IgD-negative memory B cell (primary cell): ENCODE measurements at regions not wholly inside any gene's neighbourhood (a gene's known extent, or its start where the extent isn't known, plus 50 kb on each side); places are given as distances from the start of the nearest gene placed in this dataset.
A peak's percentile ranks its signal among the peaks of the same experiment; 100 is the strongest.
"Not testable (repeated sequence)": the region's sequence is repeated elsewhere in the genome, so short reads cannot be mapped to it uniquely, and the experiment has no call there.

ENCODE experiments used
- H3K27ac Mint-ChIP-seq, 3 donors: one replicate each; pipeline ENCODE4 v1.8.0; 2020 to 2022; ENCODE audit warnings: mild to moderate bottlenecking in 3 of 3, mixed read lengths in 3 of 3, moderate library complexity in 1 of 3
- H3K27me3 Mint-ChIP-seq: one replicate; pipeline ENCODE4 v1.8.0; 2021; ENCODE audit warnings: mixed read lengths
- H3K36me3 Mint-ChIP-seq: one replicate; pipeline ENCODE4 v1.8.0; 2020; ENCODE audit warnings: mild to moderate bottlenecking, mixed read lengths
- H3K4me1 Mint-ChIP-seq, 3 donors: one replicate each; pipeline ENCODE4 v1.8.0; 2020 to 2022; ENCODE audit warnings: mixed read lengths in 3 of 3, mild to moderate bottlenecking in 1 of 3
- H3K4me3 Mint-ChIP-seq, 4 donors: one replicate each; pipeline ENCODE4 v1.8.0; 2020 to 2022; ENCODE audit warnings: mild to moderate bottlenecking in 4 of 4, mixed read lengths in 4 of 4, moderate library complexity in 3 of 4
- H3K9me3 Mint-ChIP-seq, 3 donors: one replicate each; pipeline ENCODE4 v1.8.0; 2020 to 2021; ENCODE audit warnings: mixed read lengths in 3 of 3, mild to moderate bottlenecking in 1 of 3

DNA sequence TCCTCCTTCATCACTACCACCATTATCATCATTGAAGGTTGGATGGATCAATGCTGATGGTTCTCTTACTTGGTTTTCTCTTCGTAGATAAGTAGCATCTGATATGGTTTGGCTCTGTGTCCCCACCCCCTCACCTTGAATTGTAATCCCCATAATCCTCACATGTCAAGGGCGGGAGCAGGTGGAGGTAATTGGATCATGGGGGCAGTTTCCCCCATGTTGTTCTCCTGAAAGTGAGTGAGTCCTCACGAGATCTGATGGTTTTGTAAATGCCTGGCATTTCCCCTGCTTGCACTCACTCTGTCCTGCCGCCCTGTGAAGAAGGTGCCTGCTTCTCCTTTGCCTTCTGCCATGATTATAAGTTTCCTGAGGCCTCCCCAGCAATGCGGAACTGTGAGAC lies 172.4 kb upstream of the PWP1 start:
- Mint-ChIP-seq H3K36me3 (peaks cover 2% of the 10 kb centered on the region), H3K27me3 (peaks cover 3% of the 10 kb centered on the region), H3K9me3 (no peaks in the 10 kb centered on the region), H3K4me3 (no peak overlapping the region), H3K27ac (no peak overlapping the region), H3K4me1 (peaks cover 0 to 6% (median 0%) of the 10 kb centered on the region in 3 donors)

DNA sequence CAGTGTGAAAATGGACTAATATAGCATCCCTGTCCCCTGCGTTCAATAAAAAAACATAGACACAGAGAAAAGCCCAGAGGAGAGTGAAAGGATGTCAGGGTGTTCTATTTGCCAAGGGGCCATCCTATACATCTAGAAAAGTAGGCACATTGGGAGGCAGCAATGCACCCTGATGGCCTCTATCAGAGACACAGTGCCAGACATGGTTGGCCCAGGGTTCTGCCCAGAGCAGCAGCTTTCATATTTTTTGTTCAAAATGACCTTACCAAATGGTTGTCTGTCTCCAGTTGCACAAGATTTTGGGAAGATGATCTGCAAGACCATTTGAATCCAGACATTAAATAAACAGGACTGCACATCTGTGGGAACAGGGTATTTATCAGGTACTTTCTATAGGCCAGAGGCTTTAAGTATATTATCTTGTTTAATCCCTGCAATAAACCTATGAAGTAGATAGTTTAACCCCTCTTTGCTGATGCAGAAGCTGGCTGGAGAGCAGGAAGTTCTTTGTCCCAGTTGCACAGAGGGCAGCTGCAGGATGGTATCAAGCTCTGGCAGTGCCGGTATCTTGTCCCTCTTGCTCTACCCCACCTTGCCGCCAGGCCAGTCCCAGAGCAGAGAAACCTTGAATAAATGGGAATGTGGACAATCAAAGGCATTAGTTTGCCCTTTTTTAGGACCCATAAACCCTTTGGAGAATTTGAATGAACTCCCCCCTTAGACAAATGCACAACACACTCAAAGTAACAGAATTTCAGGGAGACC lies 171.8 kb upstream of the PWP1 start:
- Mint-ChIP-seq H3K27ac (no peak overlapping the region), H3K27me3 (peaks cover 3% of the 10 kb centered on the region), H3K4me1 (peaks cover 0 to 6% (median 0%) of the 10 kb centered on the region in 3 donors), H3K36me3 (peaks cover 2% of the 10 kb centered on the region), H3K4me3 (no peak overlapping the region), H3K9me3 (no peaks in the 10 kb centered on the region)

DNA sequence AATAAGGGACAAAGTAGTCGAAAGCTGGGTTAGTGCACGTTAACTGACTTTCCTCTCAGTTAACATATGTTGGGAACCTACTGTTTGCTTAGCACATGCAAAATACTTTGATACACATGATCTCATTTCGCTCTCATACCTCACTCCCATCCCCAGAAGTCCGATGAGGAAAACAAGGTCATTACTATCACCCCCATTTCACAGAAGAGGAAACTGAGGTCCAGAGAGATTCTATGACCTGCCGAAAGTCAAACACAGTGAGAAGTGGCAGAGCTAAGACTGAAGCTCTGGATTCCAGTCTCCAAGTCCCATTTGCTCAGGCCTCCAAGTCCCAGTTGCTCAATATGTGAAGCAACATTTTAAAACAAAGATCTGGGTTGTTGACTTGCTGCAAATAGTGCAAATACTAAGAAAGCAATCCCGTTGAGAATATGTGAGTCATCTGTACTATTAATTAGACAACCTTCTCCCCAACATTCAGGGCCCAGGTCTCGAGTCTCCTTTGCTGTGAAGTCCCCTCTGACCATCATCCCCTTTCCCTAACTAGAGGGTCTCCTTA lies 170.6 kb upstream of the PWP1 start:
- Mint-ChIP-seq H3K4me3 (no peak overlapping the region), H3K27ac (no peak overlapping the region), H3K4me1 (peaks cover 0 to 6% (median 0%) of the 10 kb centered on the region in 3 donors), H3K27me3 (peaks cover 3% of the 10 kb centered on the region), H3K36me3 (no peaks in the 10 kb centered on the region), H3K9me3 (peaks cover 0 to 2% (median 0%) of the 10 kb centered on the region in 3 donors)

DNA sequence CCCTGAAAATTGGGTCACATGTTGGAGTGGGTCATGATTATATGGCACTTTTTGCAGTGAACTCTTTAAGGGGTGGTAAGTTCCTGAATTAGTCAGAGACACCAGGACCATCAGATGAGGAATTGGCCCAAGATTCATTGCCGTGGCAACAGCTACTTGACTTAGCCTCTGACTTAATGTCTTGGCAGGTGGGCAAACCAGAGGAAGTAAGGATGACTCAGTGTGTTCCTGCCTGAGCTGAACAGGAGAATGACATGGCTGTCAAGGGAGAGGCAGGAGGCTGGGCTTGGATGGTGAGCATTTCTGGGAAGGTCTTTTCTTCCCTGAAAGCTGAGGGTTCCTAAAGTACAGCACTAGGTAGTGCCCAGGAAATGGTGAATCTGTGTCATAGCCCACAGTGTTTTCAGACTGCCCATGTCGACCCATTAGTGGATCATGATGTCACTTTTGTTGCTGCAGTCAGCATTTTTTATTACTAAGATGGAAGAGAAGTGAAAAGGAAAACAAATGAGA lies 170.1 kb upstream of the PWP1 start:
- no peak overlapping the region for H3K4me3 Mint-ChIP-seq
- H3K4me1 Mint-ChIP-seq = peaks cover 0 to 6% (median 0%) of the 10 kb centered on the region in 3 donors
- peaks cover 0 to 2% (median 0%) of the 10 kb centered on the region in 3 donors for H3K9me3 Mint-ChIP-seq
- H3K36me3 Mint-ChIP-seq = no peaks in the 10 kb centered on the region
- peaks cover 3% of the 10 kb centered on the region for H3K27me3 Mint-ChIP-seq
- H3K27ac Mint-ChIP-seq = no peak overlapping the region

DNA sequence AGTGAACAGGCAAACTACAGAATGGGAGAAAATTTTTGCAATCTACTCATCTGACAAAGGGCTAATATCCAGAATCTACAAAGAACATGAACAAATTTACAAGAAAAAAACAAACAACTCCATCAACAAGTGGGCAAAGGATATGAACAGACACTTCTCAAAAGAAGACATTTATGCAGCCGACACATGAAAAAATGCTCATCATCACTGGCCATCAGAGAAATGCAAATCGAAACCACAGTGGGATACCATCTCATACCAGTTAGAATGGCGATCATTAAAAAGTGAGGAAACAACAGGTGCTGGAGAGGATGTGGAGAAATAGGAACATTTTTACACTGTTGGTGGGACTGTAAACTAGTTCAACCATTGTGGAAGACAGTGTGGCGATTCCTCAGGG lies 167.8 kb upstream of the PWP1 start:
- H3K36me3 Mint-ChIP-seq, H3K4me1 Mint-ChIP-seq, H3K27me3 Mint-ChIP-seq, H3K4me3 Mint-ChIP-seq, H3K27ac Mint-ChIP-seq, H3K9me3 Mint-ChIP-seq: not testable (repeated sequence)

DNA sequence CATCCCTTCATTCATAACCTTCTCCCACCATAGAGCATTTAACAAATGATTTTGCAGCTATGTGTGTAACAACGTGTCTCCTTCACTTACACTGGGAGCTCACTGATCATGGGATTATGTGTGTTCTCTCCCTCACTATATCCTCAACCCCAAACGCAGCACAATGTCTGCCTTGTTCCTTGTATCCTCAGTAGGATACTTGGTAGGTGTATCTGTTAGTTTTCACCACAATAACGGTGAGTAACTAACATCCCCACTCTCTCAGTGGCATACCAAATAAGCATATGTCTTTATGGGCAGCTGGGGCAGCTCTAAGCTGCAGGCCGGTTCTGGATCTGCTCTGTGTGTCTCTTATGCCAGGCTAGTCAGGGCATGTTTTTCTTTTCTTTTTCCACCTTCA lies 166.7 kb upstream of the PWP1 start:
- peaks cover 2 to 8% (median 5%) of the 10 kb centered on the region in 3 donors for H3K9me3 Mint-ChIP-seq
- H3K36me3 Mint-ChIP-seq = peaks cover 2% of the 10 kb centered on the region
- H3K27ac Mint-ChIP-seq = no peak overlapping the region
- no peak overlapping the region for H3K4me3 Mint-ChIP-seq
- H3K27me3 Mint-ChIP-seq = peaks cover 3% of the 10 kb centered on the region
- peaks cover 0 to 6% (median 0%) of the 10 kb centered on the region in 3 donors for H3K4me1 Mint-ChIP-seq

DNA sequence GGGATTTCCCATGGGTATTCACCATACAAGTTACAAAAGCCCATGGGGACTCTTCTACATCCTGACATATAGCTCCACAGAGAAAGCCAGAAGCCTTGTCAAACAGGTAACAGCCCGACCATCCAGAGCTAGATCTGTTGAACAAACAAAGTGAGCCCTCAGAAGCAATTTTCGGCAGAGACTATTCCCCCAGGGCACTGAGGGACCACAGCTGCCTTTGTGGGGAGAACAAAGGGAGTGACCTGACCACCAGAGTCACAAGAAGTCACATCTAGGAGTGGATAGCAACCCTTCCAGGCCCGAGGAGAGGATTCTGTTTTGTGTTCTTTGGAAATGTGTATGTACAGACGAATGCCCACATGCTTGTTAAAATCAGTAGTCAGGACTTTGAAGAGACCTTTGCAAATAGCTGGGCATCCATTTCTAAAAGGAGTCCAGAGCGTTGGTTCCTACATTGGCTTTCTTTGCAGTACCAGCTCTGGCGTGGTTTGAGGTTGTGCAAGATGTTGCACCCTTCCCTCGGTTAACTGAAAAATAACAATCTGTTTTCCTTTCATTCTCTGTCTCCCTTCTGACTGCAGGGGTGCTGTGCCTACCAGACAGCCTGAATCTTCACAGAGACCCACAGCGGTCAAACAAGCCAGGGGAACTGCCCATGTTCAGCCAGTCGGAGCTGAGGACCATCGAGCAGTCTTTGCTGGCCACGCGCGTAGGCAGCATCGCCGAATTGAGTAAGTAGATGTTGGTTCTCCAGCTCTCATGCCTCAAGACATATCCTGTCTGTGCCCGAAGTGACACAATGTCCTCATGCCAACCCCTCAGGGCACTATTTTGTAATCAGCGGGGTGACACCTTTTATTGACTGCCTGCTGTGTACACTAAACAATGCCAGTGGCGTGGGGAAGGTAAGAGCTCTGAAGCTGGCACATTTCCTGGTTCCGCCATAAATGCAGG lies 165.4 kb upstream of the PWP1 start:
- peaks cover 2% of the 10 kb centered on the region for H3K36me3 Mint-ChIP-seq
- no peak overlapping the region for H3K27ac Mint-ChIP-seq
- peaks cover 0 to 6% (median 0%) of the 10 kb centered on the region in 3 donors for H3K4me1 Mint-ChIP-seq
- H3K9me3 Mint-ChIP-seq = peaks cover 2 to 8% (median 5%) of the 10 kb centered on the region in 3 donors
- peaks cover 3% of the 10 kb centered on the region for H3K27me3 Mint-ChIP-seq
- H3K4me3 Mint-ChIP-seq = no peak overlapping the region

DNA sequence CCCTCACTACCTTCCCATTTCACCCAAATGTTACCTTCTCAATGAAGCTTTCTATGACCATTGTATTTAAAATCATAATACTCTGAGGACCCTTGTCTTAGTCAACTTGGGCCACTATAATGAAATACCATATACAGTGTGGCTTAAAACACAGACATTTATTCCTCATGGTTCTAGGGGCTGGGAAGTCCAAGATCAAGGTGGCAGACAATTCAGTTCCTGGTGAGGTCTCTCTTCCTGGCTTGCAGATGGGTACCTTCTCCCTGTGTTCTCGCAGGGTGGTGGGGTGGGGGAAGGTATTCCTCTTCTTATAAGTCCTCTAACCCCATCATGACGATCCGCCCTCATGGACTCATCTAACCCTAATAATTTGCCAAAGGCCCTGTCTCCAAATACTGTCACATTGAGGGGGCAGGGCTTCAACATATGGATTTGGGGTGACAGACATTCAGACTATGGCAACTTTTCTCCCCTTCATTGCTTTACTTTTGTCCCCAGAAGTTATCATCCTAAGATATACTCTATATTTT lies 163.7 kb upstream of the PWP1 start:
- Mint-ChIP-seq H3K9me3 (peaks cover 2 to 8% (median 5%) of the 10 kb centered on the region in 3 donors), H3K4me1 (no peaks in the 10 kb centered on the region), H3K36me3 (peaks cover 2% of the 10 kb centered on the region), H3K4me3 (no peak overlapping the region), H3K27me3 (peaks cover 1% of the 10 kb centered on the region), H3K27ac (no peak overlapping the region)

DNA sequence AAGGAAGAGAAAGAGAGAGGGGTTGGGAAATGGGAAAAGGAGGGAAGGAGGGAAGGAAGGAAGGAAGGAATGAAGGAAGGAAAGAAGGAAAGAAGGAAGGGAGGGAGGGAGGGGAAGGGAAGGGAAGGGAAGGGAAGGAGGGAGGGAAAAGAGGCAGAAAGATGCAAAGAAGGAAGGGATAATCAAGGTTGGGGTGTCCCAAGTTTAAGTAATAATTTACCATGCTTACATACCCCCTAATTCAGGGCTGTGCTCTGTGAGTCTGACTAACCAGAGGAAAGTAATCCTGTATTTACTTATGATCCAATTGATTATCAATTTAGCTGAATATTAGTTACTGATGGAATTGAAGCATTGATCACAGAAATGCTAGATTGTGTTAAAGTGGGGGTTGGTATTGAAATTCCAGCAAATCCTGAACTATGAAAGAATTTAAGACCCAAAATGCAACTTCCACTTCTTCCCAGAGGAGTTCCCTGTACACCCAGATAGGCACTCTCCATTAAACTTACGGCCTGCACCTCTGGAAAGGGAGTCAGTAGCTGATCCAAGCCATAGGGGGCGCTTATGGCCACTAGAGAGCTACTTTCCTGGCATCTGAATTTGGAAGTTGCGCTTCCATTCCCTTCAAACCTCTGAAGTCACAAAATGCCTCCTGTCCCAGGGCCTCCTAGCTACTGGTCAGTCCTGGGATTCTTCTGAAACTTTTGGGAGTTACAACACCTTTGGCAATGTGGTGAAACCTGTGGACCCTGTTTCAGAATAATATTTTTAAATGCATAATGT lies 162.7 kb upstream of the PWP1 start:
- Mint-ChIP-seq H3K27me3 (peaks cover 1% of the 10 kb centered on the region), H3K4me1 (no peaks in the 10 kb centered on the region), H3K4me3 (no peak overlapping the region), H3K9me3 (peaks cover 2 to 8% (median 5%) of the 10 kb centered on the region in 3 donors), H3K27ac (no peak overlapping the region), H3K36me3 (peaks cover 2% of the 10 kb centered on the region)

DNA sequence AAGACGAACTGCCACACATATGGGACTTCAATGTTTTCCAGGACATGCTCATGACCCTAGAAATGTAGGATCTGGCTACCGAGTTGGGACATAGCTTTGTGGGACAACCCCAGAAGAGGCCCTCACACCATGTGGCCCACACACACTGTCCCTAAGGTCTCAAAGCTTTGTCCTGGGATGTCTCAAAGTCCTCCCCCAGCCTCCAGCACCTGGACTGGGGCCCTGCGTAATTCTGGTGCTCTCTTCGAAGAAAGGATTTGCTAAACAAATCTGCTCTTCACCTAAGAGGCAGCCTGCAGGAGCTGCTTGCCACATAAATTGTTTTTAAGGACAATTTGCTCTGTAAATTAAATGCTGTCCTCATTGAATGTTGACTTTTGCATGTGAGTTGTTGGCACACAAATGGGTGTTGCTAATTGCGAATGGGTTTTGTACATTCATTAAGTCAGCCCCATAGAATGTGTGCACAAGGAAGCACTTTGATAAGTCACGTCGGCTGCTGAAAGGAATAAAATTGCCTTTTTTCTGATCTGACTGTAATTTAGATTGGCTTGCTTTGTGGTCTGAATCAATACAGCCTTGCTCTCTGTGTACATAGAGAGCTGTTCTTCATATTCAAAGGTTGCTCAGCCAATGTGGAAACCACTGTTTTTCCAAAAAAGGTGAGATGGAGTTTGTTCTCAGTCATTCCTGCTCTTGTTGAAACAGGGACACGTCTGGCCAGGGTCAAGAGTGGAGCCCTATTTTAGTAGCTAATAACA lies 161.6 kb upstream of the PWP1 start:
- peak overlapping the region in 1 of 3 donors; percentile 63 for H3K27ac Mint-ChIP-seq
- peaks cover 2% of the 10 kb centered on the region for H3K36me3 Mint-ChIP-seq
- H3K9me3 Mint-ChIP-seq = peaks cover 1 to 8% (median 5%) of the 10 kb centered on the region in 3 donors
- no peaks in the 10 kb centered on the region for H3K4me1 Mint-ChIP-seq
- H3K27me3 Mint-ChIP-seq = peaks cover 1% of the 10 kb centered on the region
- peak overlapping the region in 1 of 4 donors; percentile 70 for H3K4me3 Mint-ChIP-seq

DNA sequence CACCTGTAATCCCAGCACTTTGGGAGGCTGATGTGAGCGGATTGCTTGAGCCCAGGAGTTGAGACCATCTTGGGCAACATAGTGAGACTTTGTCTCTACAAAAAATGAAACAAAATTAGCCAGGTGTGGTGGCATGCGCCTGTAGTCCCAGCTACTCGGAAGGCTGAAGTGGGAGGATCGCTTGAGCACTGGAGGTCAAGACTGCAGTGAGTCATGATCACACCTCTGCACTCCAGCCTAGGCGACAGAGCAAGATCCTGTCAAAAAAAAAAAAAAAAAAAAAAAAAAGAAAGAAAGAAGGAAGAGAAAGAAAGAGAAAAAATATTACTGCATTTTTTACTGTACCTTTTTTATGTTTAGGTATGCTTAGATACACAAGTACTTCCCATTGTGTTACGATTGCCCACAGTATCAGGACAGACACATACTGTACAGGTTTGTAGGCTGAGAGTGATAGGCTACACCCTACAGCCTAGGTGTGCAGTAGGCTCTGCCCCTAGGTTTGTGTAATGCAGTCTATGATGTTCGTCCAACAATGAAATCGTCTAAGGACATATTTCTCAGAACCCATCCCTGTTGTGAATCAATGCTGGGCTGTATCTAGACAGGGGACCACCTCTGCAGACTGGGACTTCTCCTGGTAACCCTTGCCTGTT lies 160.4 kb upstream of the PWP1 start:
- Mint-ChIP-seq H3K9me3 (peaks cover 0 to 8% (median 5%) of the 10 kb centered on the region in 3 donors), H3K27me3 (peaks cover 1% of the 10 kb centered on the region), H3K4me1 (no peaks in the 10 kb centered on the region), H3K27ac (peak overlapping the region in 2 of 3 donors; percentile 13 to 60), H3K4me3 (no peak overlapping the region), H3K36me3 (peaks cover 2% of the 10 kb centered on the region)

DNA sequence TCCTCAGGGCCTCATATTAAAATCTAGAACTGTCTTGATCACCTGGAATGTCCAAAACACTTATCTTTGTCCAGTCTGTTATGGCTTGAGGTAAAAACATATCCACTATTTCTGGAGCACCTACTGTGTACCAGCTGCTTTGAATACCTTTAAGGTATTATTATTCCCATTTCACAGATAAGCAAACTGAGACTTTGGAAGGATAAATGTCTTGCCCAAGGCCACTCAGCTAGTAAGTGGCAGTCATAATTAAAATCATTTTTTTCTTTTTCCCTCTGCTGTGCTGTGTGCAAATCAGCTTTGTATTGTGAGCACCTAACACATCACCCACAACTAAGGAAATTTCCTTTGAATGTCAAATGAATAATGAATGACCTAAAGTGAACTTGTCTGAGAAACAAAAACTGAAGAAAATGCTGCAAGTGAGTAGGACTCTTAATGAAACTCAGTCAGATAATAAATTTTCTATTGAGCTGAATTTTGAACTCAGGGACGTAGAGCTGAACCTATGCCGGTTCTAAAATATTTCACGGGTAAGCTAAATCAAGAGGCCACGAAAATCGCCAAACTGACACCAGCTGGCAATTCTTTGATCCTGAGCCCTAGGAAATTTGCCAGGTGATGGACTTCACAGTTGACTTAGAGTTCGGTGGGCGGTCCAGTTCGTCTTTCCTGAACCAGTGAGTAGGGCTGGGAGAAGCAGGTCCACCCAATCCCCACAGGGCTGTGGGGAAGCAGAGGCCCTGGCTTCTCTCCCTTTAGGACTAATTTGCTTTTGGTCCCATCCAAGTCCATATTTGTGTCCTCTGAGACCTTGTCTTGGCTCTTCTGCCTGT lies 159.7 kb upstream of the PWP1 start:
- no peak overlapping the region for H3K4me3 Mint-ChIP-seq
- no peaks in the 10 kb centered on the region for H3K4me1 Mint-ChIP-seq
- H3K36me3 Mint-ChIP-seq = peaks cover 2% of the 10 kb centered on the region
- peaks cover 0 to 8% (median 5%) of the 10 kb centered on the region in 3 donors for H3K9me3 Mint-ChIP-seq
- peak overlapping the region in 1 of 3 donors; percentile 60 for H3K27ac Mint-ChIP-seq
- peaks cover 3% of the 10 kb centered on the region for H3K27me3 Mint-ChIP-seq
